B cell (primary cell): ENCODE measurements at regions not wholly inside any gene's neighbourhood (a gene's known extent, or its start where the extent isn't known, plus 50 kb on each side); places are given as distances from the start of the nearest gene placed in this dataset.
"Not testable (repeated sequence)": the region's sequence is repeated elsewhere in the genome, so short reads cannot be mapped to it uniquely, and the experiment has no call there.

Experiments used
- ATAC-seq: fragments of 200-7000 bp; cut with Tn5 transposase; one replicate; pipeline ENCODE4 v1.10.0; 2021; ENCODE audit warnings: low read depth, mild to moderate bottlenecking, moderate number of reproducible peaks, moderate library complexity
- CTCF ChIA-PET: fragments of 350-600 bp; sonication (Branson Sonifier 250); formaldehyde crosslinking; loops from one replicate; lab custom pipeline; 2021; ENCODE audit warnings: antibody characterized with exemption, inconsistent platforms; lab: Charles Lee
- POLR2A ChIA-PET: fragments of 350-600 bp; sonication (Branson Sonifier 250); formaldehyde crosslinking; loops from one replicate; lab custom pipeline; 2021; ENCODE audit warnings: antibody characterized with exemption; lab: Charles Lee
- DNase-seq: peaks from one replicate; pipeline ENCODE4 v3.0.0; 2013
- H2AFZ ChIP-seq: 2 replicates; pipeline ENCODE4 v1.6.1; 2012; ENCODE audit warnings: mild to moderate bottlenecking, low read depth, low read length; ENCODE audit not compliant: insufficient read depth, poor library complexity, severe bottlenecking
- H3K27ac ChIP-seq, 2 donors: 1 replicate in 1 of 2; 2 replicates in 1 of 2; pipeline ENCODE4 v1.5.1; 2012 to 2013; ENCODE audit warnings: low read length in 2 of 2, mild to moderate bottlenecking in 2 of 2, moderate library complexity in 1 of 2
- H3K27me3 ChIP-seq, 4 experiments: fragments of 200-600 bp in 1 of 4; sonication (generic) in 1 of 4; replicated peaks in 1 of 4; 1 replicate in 2 of 4; 2 replicates in 2 of 4; pipeline versions ENCODE4 v1.6.1 to v1.7.0; 2013 to 2016; ENCODE audit warnings: low read length in 3 of 4, mild to moderate bottlenecking in 2 of 4, mixed read lengths in 1 of 4, moderate library complexity in 1 of 4; ENCODE audit not compliant: insufficient read depth in 4 of 4, control insufficient read depth in 3 of 4; ENCODE audit errors: control extremely low read depth in 1 of 4
- H3K36me3 ChIP-seq, 2 experiments: replicated peaks in 1 of 2; 1 replicate in 1 of 2; 2 replicates in 1 of 2; pipeline versions ENCODE4 v1.6.1 to v1.7.1; 2013; ENCODE audit warnings: low read length in 1 of 2; ENCODE audit not compliant: insufficient read depth in 2 of 2, control insufficient read depth in 1 of 2; ENCODE audit errors: control extremely low read depth in 1 of 2, extremely low read depth in 1 of 2
- H3K4me1 ChIP-seq, 2 donors: fragments of 200-600 bp in 1 of 2; sonication (generic) in 1 of 2; 1 replicate in 1 of 2; 2 replicates in 1 of 2; pipeline versions ENCODE4 v1.5.1 to v1.6.1; 2013 to 2017; ENCODE audit warnings: low read length in 2 of 2; ENCODE audit not compliant: control insufficient read depth in 2 of 2, insufficient read depth in 2 of 2
- H3K4me2 ChIP-seq: replicated peaks from 2 replicates; pipeline ENCODE3; 2012; ENCODE audit warnings: mild to moderate bottlenecking, low read depth, low read length; ENCODE audit not compliant: poor library complexity, severe bottlenecking
- H3K4me3 ChIP-seq, 5 experiments: fragments of 200-600 bp in 1 of 5; sonication (generic) in 1 of 5; 1 replicate in 3 of 5; 2 replicates in 2 of 5; pipeline versions ENCODE4 v1.5.1 to v1.7.0; 2011 to 2016; ENCODE audit warnings: low read length in 4 of 5, mild to moderate bottlenecking in 4 of 5, low read depth in 2 of 5, control low read depth in 1 of 5, moderate library complexity in 1 of 5; ENCODE audit not compliant: insufficient read depth in 1 of 5; ENCODE audit errors: control extremely low read depth in 1 of 5, extremely low read depth in 1 of 5
- H3K79me2 ChIP-seq: fragments of 200-600 bp; sonication (generic); one replicate; pipeline ENCODE4 v1.6.0; 2016; ENCODE audit warnings: low read length; ENCODE audit not compliant: control insufficient read depth, insufficient read depth
- H3K9ac ChIP-seq: fragments of 200-600 bp; sonication (generic); 2 replicates; pipeline ENCODE4 v1.6.1; 2017; ENCODE audit warnings: mild to moderate bottlenecking, low read length, moderate library complexity
- H3K9me3 ChIP-seq, 3 donors: one replicate each; pipeline versions ENCODE4 v1.6.1 to v1.7.1; 2013; ENCODE audit warnings: low read length in 2 of 3; ENCODE audit not compliant: control insufficient read depth in 2 of 3, insufficient read depth in 1 of 3; ENCODE audit errors: control extremely low read depth in 1 of 3
- H4K20me1 ChIP-seq: 2 replicates; pipeline ENCODE4 v1.6.0; 2012; ENCODE audit warnings: mild to moderate bottlenecking, low read length; ENCODE audit not compliant: insufficient read depth, control insufficient read depth, poor library complexity, severe bottlenecking
- H3K27ac Mint-ChIP-seq: one replicate; pipeline ENCODE4 v1.8.0; 2021; ENCODE audit warnings: mixed read lengths
- H3K27me3 Mint-ChIP-seq: one replicate; pipeline ENCODE4 v1.8.0; 2021; ENCODE audit warnings: mixed read lengths
- H3K4me1 Mint-ChIP-seq: one replicate; pipeline ENCODE4 v1.8.0; 2021; ENCODE audit warnings: mixed read lengths
- H3K4me3 Mint-ChIP-seq: one replicate; pipeline ENCODE4 v1.8.0; 2021; ENCODE audit warnings: mixed read lengths
- H3K9me3 Mint-ChIP-seq: one replicate; pipeline ENCODE4 v1.8.0; 2022; ENCODE audit warnings: mixed read lengths; ENCODE audit not compliant: insufficient read depth
- CTCF ChIP-seq: fragments of 200-600 bp; IDR thresholded peaks from one replicate; pipeline ENCODE4 v1.8.0; 2022; ENCODE audit warnings: antibody characterized with exemption, mild to moderate bottlenecking
- EZH2 ChIP-seq: IDR thresholded peaks from 2 replicates; pipeline ENCODE4 v1.6.1; 2012; ENCODE audit warnings: borderline replicate concordance, low read depth, mild to moderate bottlenecking, moderate library complexity, low read length; ENCODE audit not compliant: insufficient read depth, poor library complexity, severe bottlenecking
- WGBS: methylation state at CpG from one replicate; pipeline ENCODE4 v1.1.5; 2013; ENCODE audit warnings: missing lambda C conversion rate; ENCODE audit not compliant: insufficient coverage; 5-methylcytosine and 5-hydroxymethylcytosine counted together
- intact Hi-C: fragments of 100-400 bp; cut with micrococcal nuclease; formaldehyde crosslinking; loops from one replicate; pipeline ENCODE4 v1.10.0; 2022

DNA sequence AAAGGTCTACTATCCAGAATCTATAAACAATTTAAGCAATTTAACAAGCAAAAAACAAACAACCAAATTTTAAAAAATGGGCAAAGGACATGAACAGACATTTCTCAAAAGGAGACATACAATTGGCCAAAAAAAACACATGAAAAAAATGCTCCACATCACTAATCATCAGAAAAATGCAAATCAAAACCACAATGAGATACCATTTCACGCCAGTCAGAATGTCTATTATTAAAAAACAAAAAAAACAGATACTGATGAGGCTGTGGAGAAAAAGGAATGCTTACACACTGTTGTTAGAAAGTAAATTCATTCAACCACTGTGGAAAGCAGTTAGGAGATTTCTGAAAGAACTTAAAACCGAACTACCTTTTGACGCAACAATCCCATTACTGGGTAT lies 66.4 kb upstream of the SESTD1 start:
- CTCF ChIA-PET, result no interaction called here
- Histone ChIP-seq H3K4me2 (no peak overlapping the region), H3K9me3 (peaks cover 3 to 10% (median 3%) of the 10 kb centered on the region in 3 donors), H2AFZ (no peak overlapping the region), H3K36me3 (no peaks in the 10 kb centered on the region), H3K27me3 (no peaks in the 10 kb centered on the region), H3K4me1 (peaks cover 0 to 4% of the 10 kb centered on the region in 2 donors), H4K20me1 (no peaks in the 10 kb centered on the region), H3K4me3 (no peak overlapping the region), H3K27ac (no peak overlapping the region), H3K79me2 (no peaks in the 10 kb centered on the region), H3K9ac (no peak overlapping the region)
- H3K4me1 Mint-ChIP-seq, result peaks cover 14% of the 10 kb centered on the region
- TF ChIP-seq EZH2 (no peak), CTCF (no peak)
- no peak overlapping the region for H3K27ac Mint-ChIP-seq
- peaks cover 6% of the 10 kb centered on the region for H3K27me3 Mint-ChIP-seq
- H3K9me3 Mint-ChIP-seq, result peaks cover 2% of the 10 kb centered on the region
- DNase-seq (no peak), ATAC-seq (no peak)
- H3K4me3 Mint-ChIP-seq, result no peak overlapping the region
- POLR2A ChIA-PET, result no interaction called here
- WGBS, result 100% methylated on average over 2 of the region's 3 CpGs
- intact Hi-C loops, result no loop called here

- peaks cover 0 to 5% (median 0%) of the 10 kb centered on the region in 4 experiments for H3K27me3 ChIP-seq
- WGBS, result 100% methylated on average over 4 of the region's 5 CpGs
- no peak for ATAC-seq
- ChIA-PET POLR2A (no interaction called here), CTCF (no interaction called here)
- H3K9me3 Mint-ChIP-seq, result peaks cover 2% of the 10 kb centered on the region
- no peak overlapping the region for H3K4me3 ChIP-seq
- no peak for DNase-seq
- no peak overlapping the region for H3K4me2 ChIP-seq
- no peaks in the 10 kb centered on the region for H3K4me1 Mint-ChIP-seq
- no peaks in the 10 kb centered on the region for H3K79me2 ChIP-seq
- no peaks in the 10 kb centered on the region for H4K20me1 ChIP-seq
- peaks cover 4% of the 10 kb centered on the region for H3K27me3 Mint-ChIP-seq
- no peaks in the 10 kb centered on the region for H3K4me1 ChIP-seq
- H3K27ac ChIP-seq, result no peak overlapping the region
- H3K36me3 ChIP-seq, result no peaks in the 10 kb centered on the region
- H3K4me3 Mint-ChIP-seq, result no peak overlapping the region
- H2AFZ ChIP-seq, result no peak overlapping the region
- no peak overlapping the region for H3K27ac Mint-ChIP-seq
- intact Hi-C loops, result no loop called here
- TF ChIP-seq EZH2, result no peak
- TF ChIP-seq CTCF, result no peak
- no peak overlapping the region for H3K9ac ChIP-seq
- no peaks in the 10 kb centered on the region for H3K9me3 ChIP-seq
Measured at GRCh38 chr2:179322289-179322688, 57.7 kb upstream of the SESTD1 start.

DNA sequence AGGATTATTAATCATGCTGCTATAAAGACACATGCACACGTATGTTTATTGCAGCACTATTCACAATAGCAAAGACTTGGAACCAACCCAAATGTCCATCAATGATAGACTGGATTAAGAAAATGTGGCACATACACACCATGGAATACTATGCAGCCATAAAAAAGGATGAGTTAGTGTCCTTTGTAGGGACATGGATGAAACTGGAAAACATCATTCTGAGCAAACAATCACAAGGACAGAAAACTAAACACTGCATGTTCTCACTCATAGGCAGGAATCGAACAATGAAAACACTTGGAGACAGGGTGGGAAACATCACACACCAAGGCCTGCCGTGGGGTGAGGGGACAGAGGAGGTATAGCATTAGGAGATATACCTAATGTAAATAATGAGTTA lies 56.4 kb upstream of the SESTD1 start:
- H3K9ac ChIP-seq, H3K4me1 Mint-ChIP-seq, H2AFZ ChIP-seq, H3K79me2 ChIP-seq, H3K4me1 ChIP-seq, DNase-seq, H3K4me3 Mint-ChIP-seq, CTCF ChIA-PET, H3K27me3 ChIP-seq, POLR2A ChIA-PET, H3K4me3 ChIP-seq, H3K27me3 Mint-ChIP-seq, H3K36me3 ChIP-seq, H3K27ac ChIP-seq, intact Hi-C loops, H3K9me3 ChIP-seq, H3K27ac Mint-ChIP-seq, H3K4me2 ChIP-seq, ATAC-seq, H3K9me3 Mint-ChIP-seq, H4K20me1 ChIP-seq: not testable (repeated sequence)
- WGBS, result no CpG with 5 or more reads among the region's 3 CpGs
